ENCODE measurements at regions not wholly inside any gene's neighbourhood (a gene's known extent, or its start where the extent isn't known, plus 50 kb on each side); places are given as distances from the start of the nearest gene placed in this dataset.

DNA sequence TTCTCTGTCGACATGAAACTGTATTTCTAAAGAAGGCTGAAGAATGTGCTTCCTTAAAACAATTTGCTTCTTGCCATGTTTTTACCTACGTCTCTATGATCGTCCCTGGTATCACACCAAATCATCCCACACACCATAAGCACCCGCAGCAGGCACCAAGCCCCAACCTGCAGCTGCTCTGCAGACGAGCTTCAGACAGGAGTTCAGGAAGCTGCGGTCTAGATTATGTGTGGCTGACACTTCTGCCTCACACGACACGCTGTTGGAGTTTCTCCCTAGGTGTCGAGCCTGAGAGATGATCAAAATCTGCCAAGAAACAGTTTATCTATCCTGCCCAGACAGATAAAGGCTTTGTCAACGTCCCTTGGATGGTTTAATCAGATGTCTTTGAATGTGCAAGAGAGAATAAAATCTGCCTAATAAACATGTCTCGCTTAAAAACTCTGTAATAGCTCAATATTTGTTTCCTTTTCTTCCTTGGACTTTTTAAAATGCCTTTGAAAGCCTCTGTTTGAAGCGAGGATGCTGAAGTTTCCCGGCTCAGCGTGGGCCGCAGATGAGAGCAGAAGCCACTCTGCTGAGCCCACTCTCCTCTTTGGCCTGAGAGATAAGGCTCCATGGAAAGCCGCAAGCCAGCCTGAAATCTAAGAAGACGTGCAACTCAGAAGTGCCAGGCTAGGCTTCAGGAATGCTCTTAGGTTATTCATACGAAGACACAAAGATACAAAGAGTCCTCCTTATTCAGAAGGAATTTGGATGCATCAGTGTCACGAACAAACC lies 158.3 kb upstream of the PFKP start:
- Histone ChIP-seq H3K9me3 (ENCODE audit: control insufficient read depth in 2 of 3, insufficient read depth in 1 of 3, low read length in 3 of 3) (no peaks in the 10 kb centered on the region), H3K36me3 (ENCODE audit: control insufficient read depth in 2 of 3, insufficient read depth in 3 of 3, low read length in 3 of 3) (no peaks in the 10 kb centered on the region), H3K27me3 (ENCODE audit: control insufficient read depth, insufficient read depth, low read length) (no peaks in the 10 kb centered on the region), H3K9ac (ENCODE audit: low read length in 3 of 3) (no peak overlapping the region), H3K4me3 (ENCODE audit: low read length in 3 of 3) (no peak overlapping the region), H3K4me1 (ENCODE audit: control insufficient read depth in 2 of 3, insufficient read depth in 2 of 3, low read depth in 1 of 3, low read length in 3 of 3) (peaks cover 0 to 5% (median 0%) of the 10 kb centered on the region in 3 donors), H3K27ac (ENCODE audit: low read depth in 2 of 2, low read length in 2 of 2) (no peak overlapping the region)
- intact Hi-C loops (cut with DNase I) = no loop called here
- no peak for DNase-seq
- TF ChIP-seq CTCF (IDR thresholded peaks at IDR 0.05; ENCODE audit: borderline replicate concordance, extremely low read depth, insufficient read depth) = no peak
- no peak for FAIRE-seq

DNA sequence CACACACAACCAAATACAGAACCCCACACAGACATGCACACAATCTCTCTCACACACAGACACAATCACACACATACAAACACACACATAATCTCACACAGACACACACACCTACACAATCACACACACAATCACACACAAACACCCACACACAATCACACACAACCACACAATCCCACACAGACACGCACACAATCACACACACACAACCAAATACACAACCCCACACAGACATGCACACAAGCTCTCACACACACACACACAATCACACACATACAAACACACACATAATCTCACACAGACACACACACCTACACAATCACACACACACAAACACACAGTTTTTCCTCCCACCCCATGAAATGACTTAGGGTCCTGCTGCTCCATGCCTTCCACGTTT lies 160.4 kb upstream of the PFKP start:
- H3K4me1 ChIP-seq (ENCODE audit: control insufficient read depth in 2 of 3, insufficient read depth in 2 of 3, low read depth in 1 of 3, low read length in 3 of 3) = no peaks in the 10 kb centered on the region
- DNase-seq = no peak
- H3K4me3 ChIP-seq (ENCODE audit: low read length in 3 of 3) = no peak overlapping the region
- no peak for FAIRE-seq
- H3K36me3 ChIP-seq (ENCODE audit: control insufficient read depth in 2 of 3, insufficient read depth in 3 of 3, low read length in 3 of 3) = no peaks in the 10 kb centered on the region
- no peak overlapping the region for H3K9ac ChIP-seq (ENCODE audit: low read length in 3 of 3)
- TF ChIP-seq CTCF (IDR thresholded peaks at IDR 0.05; ENCODE audit: borderline replicate concordance, extremely low read depth, insufficient read depth) = no peak
- intact Hi-C loops (cut with DNase I) = no loop called here
- no peak overlapping the region for H3K27ac ChIP-seq (ENCODE audit: low read depth in 2 of 2, low read length in 2 of 2)
- no peaks in the 10 kb centered on the region for H3K27me3 ChIP-seq (ENCODE audit: control insufficient read depth, insufficient read depth, low read length)
- H3K9me3 ChIP-seq (ENCODE audit: control insufficient read depth in 2 of 3, insufficient read depth in 1 of 3, low read length in 3 of 3) = no peaks in the 10 kb centered on the region

- H3K27ac ChIP-seq (ENCODE audit: low read depth in 2 of 2, low read length in 2 of 2) = no peak overlapping the region
- no peak for DNase-seq
- intact Hi-C loops (cut with DNase I) = no loop called here
- H3K36me3 ChIP-seq (ENCODE audit: control insufficient read depth in 2 of 3, insufficient read depth in 3 of 3, low read length in 3 of 3) = no peaks in the 10 kb centered on the region
- no peaks in the 10 kb centered on the region for H3K9me3 ChIP-seq (ENCODE audit: control insufficient read depth in 2 of 3, insufficient read depth in 1 of 3, low read length in 3 of 3)
- H3K27me3 ChIP-seq (ENCODE audit: control insufficient read depth, insufficient read depth, low read length) = no peaks in the 10 kb centered on the region
- H3K4me1 ChIP-seq (ENCODE audit: control insufficient read depth in 2 of 3, insufficient read depth in 2 of 3, low read depth in 1 of 3, low read length in 3 of 3) = no peaks in the 10 kb centered on the region
- TF ChIP-seq CTCF (IDR thresholded peaks at IDR 0.05; ENCODE audit: borderline replicate concordance, extremely low read depth, insufficient read depth) = no peak
- FAIRE-seq = no peak
- H3K9ac ChIP-seq (ENCODE audit: low read length in 3 of 3) = no peak overlapping the region
- no peak overlapping the region for H3K4me3 ChIP-seq (ENCODE audit: low read length in 3 of 3)
Measured at GRCh38 chr10:2905851-2906250, 161.5 kb upstream of the PFKP start.

GRCh38 chr10:2900530-2900929 lies 166.8 kb upstream of the PFKP start:
- H3K36me3 ChIP-seq (ENCODE audit: control insufficient read depth in 2 of 3, insufficient read depth in 3 of 3, low read length in 3 of 3) = no peaks in the 10 kb centered on the region
- no peak for DNase-seq
- no peak overlapping the region for H3K27ac ChIP-seq (ENCODE audit: low read depth in 2 of 2, low read length in 2 of 2)

More at GRCh38 chr10:2900530-2900929, 166.8 kb upstream of the PFKP start:
- Histone ChIP-seq H3K4me3 (ENCODE audit: low read length in 3 of 3) (no peak overlapping the region), H3K27me3 (ENCODE audit: control insufficient read depth, insufficient read depth, low read length) (no peaks in the 10 kb centered on the region), H3K4me1 (ENCODE audit: control insufficient read depth in 2 of 3, insufficient read depth in 2 of 3, low read depth in 1 of 3, low read length in 3 of 3) (no peaks in the 10 kb centered on the region), H3K9me3 (ENCODE audit: control insufficient read depth in 2 of 3, insufficient read depth in 1 of 3, low read length in 3 of 3) (no peaks in the 10 kb centered on the region), H3K9ac (ENCODE audit: low read length in 3 of 3) (no peak overlapping the region)
- TF ChIP-seq CTCF (IDR thresholded peaks at IDR 0.05; ENCODE audit: borderline replicate concordance, extremely low read depth, insufficient read depth) = no peak
- intact Hi-C loops (cut with DNase I) = no loop called here
- no peak for FAIRE-seq

Measured in kidney (tissue), 13 donors.